Kidney epithelial cell (primary cell): ENCODE measurements at regions not wholly inside any gene's neighbourhood (a gene's known extent, or its start where the extent isn't known, plus 50 kb on each side); places are given as distances from the start of the nearest gene placed in this dataset.

Experiments used
- DNase-seq: peaks from one replicate; pipeline ENCODE4 v3.0.0-alpha.2; 2010; ENCODE audit warnings: low read depth
- H3K27me3 ChIP-seq: 2 replicates; pipeline ENCODE4 v1.6.0; 2011; ENCODE audit warnings: low read length; ENCODE audit not compliant: control insufficient read depth, insufficient read depth
- H3K36me3 ChIP-seq: 2 replicates; pipeline ENCODE4 v1.5.1; 2011; ENCODE audit warnings: low read length; ENCODE audit not compliant: control insufficient read depth, insufficient read depth
- H3K4me3 ChIP-seq: 2 replicates; pipeline ENCODE4 v1.5.1; 2011; ENCODE audit warnings: low read depth, mild to moderate bottlenecking, control low read depth, low read length
- CTCF ChIP-seq: IDR thresholded peaks from 2 replicates; pipeline ENCODE4 v1.5.1; 2011; ENCODE audit warnings: mild to moderate bottlenecking, moderate library complexity, low read length, control low read depth, inconsistent platforms; ENCODE audit not compliant: insufficient read depth, poor library complexity, severe bottlenecking

- H3K4me3 ChIP-seq: no peak overlapping the region
- DNase-seq: no peak
- no peaks in the 10 kb centered on the region for H3K36me3 ChIP-seq
- no peak for TF ChIP-seq CTCF
- no peaks in the 10 kb centered on the region for H3K27me3 ChIP-seq
Measured at GRCh38 chr20:59382157-59382725, 81.8 kb downstream of the EDN3 start.

DNA sequence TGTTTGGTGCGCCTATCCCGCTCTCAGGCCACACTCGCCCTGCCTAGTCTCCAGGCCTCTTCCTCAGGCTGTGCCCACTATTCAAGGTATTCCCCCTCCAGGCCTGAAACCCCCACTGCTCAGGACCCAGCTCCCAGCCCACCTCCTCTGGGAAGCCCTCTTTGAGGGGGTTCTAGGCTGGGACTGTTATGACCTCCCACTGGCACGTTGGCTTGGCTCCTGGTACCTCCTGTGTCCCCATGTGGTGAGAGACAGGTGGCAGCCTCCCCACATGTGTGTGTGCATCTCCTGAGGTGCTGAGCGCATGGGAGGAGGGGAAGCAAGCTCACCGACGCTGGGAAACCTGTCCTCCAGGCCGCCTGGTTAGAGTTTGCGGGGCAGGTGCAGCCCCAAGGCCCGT, 82.5 kb downstream of the EDN3 start:
- Histone ChIP-seq H3K4me3 (no peak overlapping the region), H3K27me3 (no peaks in the 10 kb centered on the region), H3K36me3 (no peaks in the 10 kb centered on the region)
- no peak for TF ChIP-seq CTCF
- DNase-seq: no peak

- Histone ChIP-seq H3K36me3 (no peaks in the 10 kb centered on the region), H3K27me3 (no peaks in the 10 kb centered on the region), H3K4me3 (no peak overlapping the region)
- TF ChIP-seq CTCF: no peak
- DNase-seq: no peak
Measured at GRCh38 chr20:59385038-59385437, 84.6 kb downstream of the EDN3 start.

- H3K27me3 ChIP-seq: no peaks in the 10 kb centered on the region
- TF ChIP-seq CTCF: no peak
- no peaks in the 10 kb centered on the region for H3K36me3 ChIP-seq
- H3K4me3 ChIP-seq: no peak overlapping the region
- DNase-seq: no peak
Measured at GRCh38 chr20:59385480-59385879, 85.1 kb downstream of the EDN3 start.

DNA sequence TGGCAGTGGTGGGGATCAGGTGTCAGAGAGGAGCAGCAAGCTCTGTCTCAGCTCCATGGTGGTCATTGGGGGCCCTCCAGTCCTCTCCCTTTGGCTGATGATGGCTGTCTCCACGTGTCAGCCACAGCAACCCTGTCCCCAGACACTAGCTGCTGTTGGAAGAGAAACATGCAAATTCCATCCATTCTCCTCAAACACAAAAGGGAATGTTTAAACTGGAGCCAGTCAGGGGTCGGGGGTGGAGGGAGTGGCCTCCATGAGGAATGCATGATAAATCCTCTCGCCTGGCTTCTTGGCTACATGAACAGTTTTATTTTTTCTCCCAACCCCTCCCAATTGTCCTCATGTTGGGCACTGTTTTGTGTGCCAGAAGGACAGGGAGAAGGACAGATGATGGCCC, 86.4 kb downstream of the EDN3 start:
- no peak for TF ChIP-seq CTCF
- H3K4me3 ChIP-seq: no peak overlapping the region
- no peak for DNase-seq
- no peaks in the 10 kb centered on the region for H3K36me3 ChIP-seq
- H3K27me3 ChIP-seq: no peaks in the 10 kb centered on the region

DNA sequence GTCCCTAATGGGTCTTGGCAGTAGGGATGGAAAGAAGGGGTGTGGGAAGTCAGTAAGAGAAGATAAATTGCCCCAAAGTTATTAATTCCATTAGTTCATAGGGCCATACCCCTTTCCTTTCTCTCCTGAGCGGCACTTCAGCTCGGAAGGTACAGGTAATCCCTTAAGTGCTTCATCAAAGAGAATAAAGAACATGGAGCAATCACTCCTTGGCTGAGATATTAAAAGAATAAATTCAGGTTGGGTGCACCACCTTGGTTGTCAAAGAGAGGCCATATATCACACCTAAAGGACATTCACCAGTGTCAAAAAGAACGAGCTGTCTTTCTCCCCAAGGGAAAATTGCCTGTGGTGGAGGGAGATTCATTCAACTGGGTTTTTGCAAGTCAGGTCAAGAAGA, 87.5 kb downstream of the EDN3 start:
- no peak overlapping the region for H3K4me3 ChIP-seq
- no peak for DNase-seq
- H3K36me3 ChIP-seq: no peaks in the 10 kb centered on the region
- no peak for TF ChIP-seq CTCF
- H3K27me3 ChIP-seq: no peaks in the 10 kb centered on the region
